A549 (cell line): ENCODE measurements at regions not wholly inside any gene's neighbourhood (a gene's known extent, or its start where the extent isn't known, plus 50 kb on each side); places are given as distances from the start of the nearest gene placed in this dataset.

ENCODE experiments used
- CEBPB ChIP-seq, 2 experiments: fragments of >200 bp in 1 of 2; sonication (Bioruptor Twin) in 1 of 2; formaldehyde crosslinking in 1 of 2; IDR thresholded peaks; 2 replicates each; pipeline ENCODE4 v1.6.1; 2012 to 2016
- EP300 ChIP-seq, 2 experiments: fragments of >200 bp; sonication (Bioruptor Twin); formaldehyde crosslinking; IDR thresholded peaks; 2 replicates in 1 of 2; 3 replicates in 1 of 2; pipeline ENCODE4 v1.6.1; 2016 to 2017
- NR3C1 ChIP-seq: fragments of >200 bp; sonication (Bioruptor Twin); formaldehyde crosslinking; IDR thresholded peaks from 3 replicates; pipeline ENCODE4 v1.6.1; 2017
- POLR2A ChIP-seq: IDR thresholded peaks from 2 replicates; pipeline ENCODE4 v1.6.1; 2012; ENCODE audit warnings: mild to moderate bottlenecking, low read length
- RCOR1 ChIP-seq: fragments of 150-350 bp; IDR thresholded peaks from 2 replicates; pipeline ENCODE4 v1.6.1; 2014; ENCODE audit warnings: antibody characterized with exemption, low read length, low read depth
- SMC3 ChIP-seq: fragments of >200 bp; sonication (Bioruptor Twin); formaldehyde crosslinking; IDR thresholded peaks from 3 replicates; pipeline ENCODE4 v1.6.1; 2018; ENCODE audit warnings: inconsistent platforms
- TF ChIP-seq, protein P1 (sequence below): fragments of >200 bp; sonication (Bioruptor Twin); formaldehyde crosslinking; IDR thresholded peaks from 3 replicates; pipeline ENCODE4 v1.5.1; 2016
- TF ChIP-seq, protein P2 (sequence below): fragments of 450-650 bp; IDR thresholded peaks from 2 replicates; pipeline ENCODE4 v1.6.1; 2014; ENCODE audit warnings: antibody characterized with exemption

DNA sequence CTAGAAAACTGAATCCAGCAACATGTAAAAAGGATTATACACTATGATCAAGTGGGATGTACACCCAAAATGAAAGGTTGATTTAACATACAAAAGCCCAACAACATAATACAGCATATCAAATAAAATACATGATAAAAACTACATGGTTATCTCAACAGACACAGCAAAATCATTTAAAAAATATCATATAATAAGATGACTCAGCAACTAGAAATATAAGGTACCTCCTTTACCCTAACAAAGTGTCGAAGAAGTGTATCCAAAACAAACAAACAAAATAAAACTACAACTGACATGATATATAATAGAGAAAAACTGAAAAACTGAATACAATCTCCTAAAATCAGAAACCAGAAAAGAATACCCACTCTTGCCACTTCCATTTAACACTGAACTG lies 969.1 kb downstream of the AMY1C start:
- TF ChIP-seq POLR2A = no peak
- TF ChIP-seq NR3C1 = no peak
- TF ChIP-seq, protein P1, sequence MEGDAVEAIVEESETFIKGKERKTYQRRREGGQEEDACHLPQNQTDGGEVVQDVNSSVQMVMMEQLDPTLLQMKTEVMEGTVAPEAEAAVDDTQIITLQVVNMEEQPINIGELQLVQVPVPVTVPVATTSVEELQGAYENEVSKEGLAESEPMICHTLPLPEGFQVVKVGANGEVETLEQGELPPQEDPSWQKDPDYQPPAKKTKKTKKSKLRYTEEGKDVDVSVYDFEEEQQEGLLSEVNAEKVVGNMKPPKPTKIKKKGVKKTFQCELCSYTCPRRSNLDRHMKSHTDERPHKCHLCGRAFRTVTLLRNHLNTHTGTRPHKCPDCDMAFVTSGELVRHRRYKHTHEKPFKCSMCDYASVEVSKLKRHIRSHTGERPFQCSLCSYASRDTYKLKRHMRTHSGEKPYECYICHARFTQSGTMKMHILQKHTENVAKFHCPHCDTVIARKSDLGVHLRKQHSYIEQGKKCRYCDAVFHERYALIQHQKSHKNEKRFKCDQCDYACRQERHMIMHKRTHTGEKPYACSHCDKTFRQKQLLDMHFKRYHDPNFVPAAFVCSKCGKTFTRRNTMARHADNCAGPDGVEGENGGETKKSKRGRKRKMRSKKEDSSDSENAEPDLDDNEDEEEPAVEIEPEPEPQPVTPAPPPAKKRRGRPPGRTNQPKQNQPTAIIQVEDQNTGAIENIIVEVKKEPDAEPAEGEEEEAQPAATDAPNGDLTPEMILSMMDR = no peak
- no peak for TF ChIP-seq EP300 (IDR thresholded peaks at IDR 0.05)
- TF ChIP-seq RCOR1 = no peak
- no peak for TF ChIP-seq SMC3
- TF ChIP-seq, protein P2, sequence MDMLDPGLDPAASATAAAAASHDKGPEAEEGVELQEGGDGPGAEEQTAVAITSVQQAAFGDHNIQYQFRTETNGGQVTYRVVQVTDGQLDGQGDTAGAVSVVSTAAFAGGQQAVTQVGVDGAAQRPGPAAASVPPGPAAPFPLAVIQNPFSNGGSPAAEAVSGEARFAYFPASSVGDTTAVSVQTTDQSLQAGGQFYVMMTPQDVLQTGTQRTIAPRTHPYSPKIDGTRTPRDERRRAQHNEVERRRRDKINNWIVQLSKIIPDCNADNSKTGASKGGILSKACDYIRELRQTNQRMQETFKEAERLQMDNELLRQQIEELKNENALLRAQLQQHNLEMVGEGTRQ = no peak
- no peak for TF ChIP-seq CEBPB (IDR thresholded peaks at IDR 0.05)
